ENCODE measurements at regions not wholly inside any gene's neighbourhood (a gene's known extent, or its start where the extent isn't known, plus 50 kb on each side); places are given as distances from the start of the nearest gene placed in this dataset.

GRCh38 chr4:44817930-44818329, 91.6 kb upstream of the GNPDA2 start:
- no peaks in the 10 kb centered on the region for H3K36me3 ChIP-seq
- H3K4me3 ChIP-seq (ENCODE audit: low read depth, low read length) = no peak overlapping the region
- no peaks in the 10 kb centered on the region for H3K9me3 ChIP-seq
- TF ChIP-seq CTCF (IDR thresholded peaks at IDR 0.05; ENCODE audit: low read depth, low read length) = no peak
- no peaks in the 10 kb centered on the region for H3K27me3 ChIP-seq
- no peak for DNase-seq
- H3K4me1 ChIP-seq = no peaks in the 10 kb centered on the region

DNA sequence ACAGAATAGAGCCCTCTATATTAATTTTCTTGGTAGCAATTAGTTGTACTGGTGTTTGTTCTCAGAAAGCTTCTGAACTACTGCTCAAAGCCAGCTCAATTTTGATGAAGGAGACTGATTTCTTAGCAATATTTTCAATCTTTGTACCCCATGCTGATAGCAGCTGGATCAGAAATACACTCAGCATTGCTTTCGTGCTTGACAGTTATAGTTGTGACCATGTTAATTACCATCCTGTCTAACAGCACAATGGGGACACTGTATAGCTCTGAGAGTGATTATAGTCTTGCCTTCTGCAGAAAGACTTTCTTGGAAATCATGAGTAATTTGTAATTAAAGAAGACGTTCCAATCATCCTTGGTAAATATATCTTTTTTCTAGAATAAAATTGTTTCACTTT, 79.7 kb upstream of the GNPDA2 start:
- DNase-seq = no peak
- TF ChIP-seq CTCF (IDR thresholded peaks at IDR 0.05; ENCODE audit: low read depth, low read length) = no peak
- no peaks in the 10 kb centered on the region for H3K27me3 ChIP-seq

GRCh38 chr4:44804301-44804700, 77.9 kb upstream of the GNPDA2 start:
- Histone ChIP-seq H3K4me1 (no peaks in the 10 kb centered on the region), H3K4me3 (ENCODE audit: low read depth, low read length) (no peak overlapping the region), H3K36me3 (no peaks in the 10 kb centered on the region), H3K9me3 (no peaks in the 10 kb centered on the region), H3K27me3 (no peaks in the 10 kb centered on the region)
- no peak for DNase-seq
- no peak for TF ChIP-seq CTCF (IDR thresholded peaks at IDR 0.05; ENCODE audit: low read depth, low read length)

More for the DNA sequence above, 79.7 kb upstream of the GNPDA2 start:
- Histone ChIP-seq H3K4me1 (no peaks in the 10 kb centered on the region), H3K9me3 (no peaks in the 10 kb centered on the region), H3K4me3 (ENCODE audit: low read depth, low read length) (no peak overlapping the region), H3K36me3 (no peaks in the 10 kb centered on the region)

GRCh38 chr4:44801384-44801783, 75.0 kb upstream of the GNPDA2 start:
- Histone ChIP-seq H3K27me3 (no peaks in the 10 kb centered on the region; the same call in 1 of the 2 replicates), H3K36me3 (no peaks in the 10 kb centered on the region), H3K4me1 (no peaks in the 10 kb centered on the region), H3K4me3 (ENCODE audit: low read depth, low read length) (no peak overlapping the region), H3K9me3 (no peaks in the 10 kb centered on the region)
- DNase-seq = no peak
- no peak for TF ChIP-seq CTCF (IDR thresholded peaks at IDR 0.05; ENCODE audit: low read depth, low read length)

DNA sequence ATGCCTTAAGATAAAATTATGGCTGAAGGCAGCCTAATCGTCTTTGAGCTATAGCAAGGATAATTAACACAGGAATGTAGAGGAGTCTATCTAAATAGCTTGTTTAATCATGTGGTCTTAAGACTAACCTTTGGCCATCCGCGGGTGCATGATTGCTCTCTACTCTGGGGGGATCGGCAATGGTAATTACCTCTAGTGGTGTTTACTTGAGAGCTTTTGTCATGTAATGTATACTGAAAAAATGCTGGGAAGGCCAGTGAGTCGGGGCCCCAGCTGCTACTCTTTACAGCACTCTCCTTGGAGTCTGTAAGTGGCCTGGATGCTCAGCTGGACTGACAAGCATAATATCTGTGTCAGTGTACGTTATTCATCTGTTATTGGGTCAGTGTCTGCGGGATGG, 65.5 kb upstream of the GNPDA2 start:
- no peaks in the 10 kb centered on the region for H3K9me3 ChIP-seq

GRCh38 chr4:44777115-44777514, 50.8 kb upstream of the GNPDA2 start:
- no peak overlapping the region for H3K4me3 ChIP-seq (ENCODE audit: low read depth, low read length)
- H3K4me1 ChIP-seq = no peaks in the 10 kb centered on the region
- TF ChIP-seq CTCF (IDR thresholded peaks at IDR 0.05; ENCODE audit: low read depth, low read length) = no peak
- no peak for DNase-seq
- H3K36me3 ChIP-seq = no peaks in the 10 kb centered on the region
- H3K9me3 ChIP-seq = no peaks in the 10 kb centered on the region
- H3K27me3 ChIP-seq = no peaks in the 10 kb centered on the region

More for the DNA sequence above, 65.5 kb upstream of the GNPDA2 start:
- Histone ChIP-seq H3K36me3 (no peaks in the 10 kb centered on the region), H3K4me3 (ENCODE audit: low read depth, low read length) (no peak overlapping the region), H3K4me1 (no peaks in the 10 kb centered on the region), H3K27me3 (no peaks in the 10 kb centered on the region)
- DNase-seq = no peak
- TF ChIP-seq CTCF (IDR thresholded peaks at IDR 0.05; ENCODE audit: low read depth, low read length) = no peak
